Thyroid gland (tissue), 4 donors: ENCODE measurements at regions not wholly inside any gene's neighbourhood (a gene's known extent, or its start where the extent isn't known, plus 50 kb on each side); places are given as distances from the start of the nearest gene placed in this dataset.

Source experiments
- DNase-seq, 2 donors: peaks; one replicate each; pipeline ENCODE4 v3.0.0-alpha.2; 2019
- H3K27ac ChIP-seq, 3 donors: fragments of 200-600 bp; sonication (generic); 1 replicate in 2 of 3; 2 replicates in 1 of 3; pipeline ENCODE4 v1.5.1; 2016 to 2019; ENCODE audit warnings: mild to moderate bottlenecking in 1 of 3, moderate library complexity in 1 of 3
- H3K27me3 ChIP-seq: fragments of 200-600 bp; sonication (generic); one replicate; pipeline ENCODE4 v1.5.1; 2019
- H3K36me3 ChIP-seq, 2 donors: fragments of 200-600 bp; sonication (generic); one replicate each; pipeline ENCODE4 v1.5.1; 2016 to 2019
- H3K4me1 ChIP-seq, 2 donors: fragments of 200-600 bp; sonication (generic); one replicate each; pipeline ENCODE4 v1.5.1; 2017 to 2019
- H3K4me3 ChIP-seq, 3 donors: fragments of 200-600 bp; sonication (generic); replicated peaks in 1 of 3; 1 replicate in 2 of 3; 2 replicates in 1 of 3; pipeline ENCODE4 v1.5.1; 2016; ENCODE audit warnings: mild to moderate bottlenecking in 1 of 3
- H3K9me3 ChIP-seq: fragments of 200-600 bp; sonication (generic); one replicate; pipeline ENCODE4 v1.5.1; 2017
- CTCF ChIP-seq, 6 experiments: fragments of 200-600 bp in 3 of 6; fragments of 450-650 bp in 3 of 6; sonication (generic) in 3 of 6; IDR thresholded peaks; one replicate each; pipeline ENCODE4 v1.5.1; 2016 to 2019; ENCODE audit warnings: antibody characterized with exemption in 6 of 6, mild to moderate bottlenecking in 2 of 6, inconsistent platforms in 1 of 6, moderate library complexity in 1 of 6
- POLR2A ChIP-seq, 2 donors: fragments of 450-650 bp; IDR thresholded peaks; one replicate each; pipeline ENCODE4 v1.6.1; 2017; ENCODE audit warnings: antibody characterized with exemption in 2 of 2, mild to moderate bottlenecking in 2 of 2, moderate library complexity in 1 of 2
- WGBS, 2 donors: methylation state at CpG; one replicate each; pipeline ENCODE4 v1.1.5; 2017; 5-methylcytosine and 5-hydroxymethylcytosine counted together
- intact Hi-C: fragments of 100-400 bp; cut with DNase I; formaldehyde crosslinking; loops from one replicate; pipeline ENCODE4 v1.15.1; 2023

GRCh38 chr1:118785246-118785645, 202.9 kb downstream of the TBX15 start:
- WGBS, 2 donors = 37 to 44% methylated on average over 2 of the region's 2 CpGs
- Histone ChIP-seq H3K36me3 (no peaks in the 10 kb centered on the region), H3K4me3 (no peak overlapping the region), H3K4me1 (peaks cover 40 to 49% of the 10 kb centered on the region in 2 donors), H3K27ac (peak overlapping the region in 2 of 3 donors; percentile 72 to 73), H3K9me3 (no peaks in the 10 kb centered on the region), H3K27me3 (no peaks in the 10 kb centered on the region)
- TF ChIP-seq CTCF (IDR thresholded peaks at IDR 0.05) (no peak), POLR2A (IDR thresholded peaks at IDR 0.05) (no peak)
- DNase-seq = peak; percentile 65 to 73
- intact Hi-C loops = no loop called here

GRCh38 chr1:118783095-118783758, 204.9 kb downstream of the TBX15 start:
- TF ChIP-seq POLR2A (IDR thresholded peaks at IDR 0.05) = no peak
- TF ChIP-seq CTCF (IDR thresholded peaks at IDR 0.05) = peak in 4 of 6 experiments; percentile 13 to 27 (median 14)
- WGBS, 2 donors = 50 to 55% methylated on average over 2 of the region's 2 CpGs
- peaks cover 34 to 42% of the 10 kb centered on the region in 2 donors for H3K4me1 ChIP-seq
- intact Hi-C loops = no loop called here
- peak; percentile 35 to 38 for DNase-seq
- no peaks in the 10 kb centered on the region for H3K27me3 ChIP-seq
- no peaks in the 10 kb centered on the region for H3K9me3 ChIP-seq
- no peaks in the 10 kb centered on the region for H3K36me3 ChIP-seq
- peak overlapping the region in 1 of 3 donors; percentile 54 for H3K27ac ChIP-seq
- no peak overlapping the region for H3K4me3 ChIP-seq

- intact Hi-C loops = no loop called here
- Histone ChIP-seq H3K4me3 (no peak overlapping the region), H3K9me3 (no peaks in the 10 kb centered on the region), H3K36me3 (no peaks in the 10 kb centered on the region), H3K27ac (no peak overlapping the region), H3K27me3 (no peaks in the 10 kb centered on the region), H3K4me1 (no peaks in the 10 kb centered on the region)
- 86 to 91% methylated on average over 1 of the region's 1 CpG for WGBS, 2 donors
- TF ChIP-seq CTCF (IDR thresholded peaks at IDR 0.05) (no peak), POLR2A (IDR thresholded peaks at IDR 0.05) (no peak)
- DNase-seq = no peak
Observed at GRCh38 chr1:118773656-118774055, 214.5 kb downstream of the TBX15 start.

- Histone ChIP-seq H3K27ac (no peak overlapping the region), H3K4me1 (no peaks in the 10 kb centered on the region), H3K9me3 (no peaks in the 10 kb centered on the region), H3K4me3 (no peak overlapping the region), H3K27me3 (no peaks in the 10 kb centered on the region), H3K36me3 (no peaks in the 10 kb centered on the region)
- intact Hi-C loops = no loop called here
- WGBS, 2 donors = 62 to 72% methylated on average over 2 of the region's 2 CpGs
- no peak for DNase-seq
- TF ChIP-seq CTCF (IDR thresholded peaks at IDR 0.05) = no peak
- TF ChIP-seq POLR2A (IDR thresholded peaks at IDR 0.05) = no peak
Observed at GRCh38 chr1:118767971-118768370, 220.2 kb downstream of the TBX15 start.

- TF ChIP-seq CTCF (IDR thresholded peaks at IDR 0.05) (no peak), POLR2A (IDR thresholded peaks at IDR 0.05) (no peak)
- Histone ChIP-seq H3K27me3 (no peaks in the 10 kb centered on the region), H3K36me3 (no peaks in the 10 kb centered on the region), H3K9me3 (no peaks in the 10 kb centered on the region), H3K4me3 (no peak overlapping the region), H3K27ac (no peak overlapping the region), H3K4me1 (no peaks in the 10 kb centered on the region)
- intact Hi-C loops = no loop called here
- 86 to 87% methylated on average over 1 of the region's 1 CpG for WGBS, 2 donors
- no peak for DNase-seq
Observed at GRCh38 chr1:118753976-118754375, 234.2 kb downstream of the TBX15 start.
